ENCODE measurements at regions not wholly inside any gene's neighbourhood (a gene's known extent, or its start where the extent isn't known, plus 50 kb on each side); places are given as distances from the start of the nearest gene placed in this dataset.

- H3K4me3 Mint-ChIP-seq, result no peak overlapping the region
- H3K27me3 Mint-ChIP-seq (ENCODE audit: low read depth), result peaks cover 11% of the 10 kb centered on the region
- H3K4me1 Mint-ChIP-seq (ENCODE audit: low read depth), result no peaks in the 10 kb centered on the region
- no peaks in the 10 kb centered on the region for H3K9me3 Mint-ChIP-seq
- intact Hi-C loops (cut with micrococcal nuclease), result no loop called here
- H3K27ac Mint-ChIP-seq, result no peak overlapping the region
- no peaks in the 10 kb centered on the region for H3K36me3 Mint-ChIP-seq (ENCODE audit: low read depth)
- CTCF ChIA-PET, result interaction anchor here (0.6 kb wide), 1 partner anchor 611 kb away, joined by 3 read pairs; no protein-coding TSS in a partner anchor
- no peak for DNase-seq
Observed at GRCh38 chr5:174229068-174229467, 183.6 kb downstream of the NSG2 start.

- no peaks in the 10 kb centered on the region for H3K36me3 Mint-ChIP-seq (ENCODE audit: low read depth)
- H3K4me3 Mint-ChIP-seq, result no peak overlapping the region
- H3K4me1 Mint-ChIP-seq (ENCODE audit: low read depth), result no peaks in the 10 kb centered on the region
- no peak overlapping the region for H3K27ac Mint-ChIP-seq
- H3K9me3 Mint-ChIP-seq, result no peaks in the 10 kb centered on the region
- DNase-seq, result no peak
- CTCF ChIA-PET, result interaction anchor here (0.6 kb wide), 1 partner anchor 610 kb away, joined by 3 read pairs; no protein-coding TSS in a partner anchor
- intact Hi-C loops (cut with micrococcal nuclease), result no loop called here
- H3K27me3 Mint-ChIP-seq (ENCODE audit: low read depth), result peaks cover 11% of the 10 kb centered on the region
Observed at GRCh38 chr5:174229514-174230370, 184.2 kb downstream of the NSG2 start.

GRCh38 chr5:174231956-174232487 is 186.5 kb downstream of the NSG2 start:
- DNase-seq, result no peak
- Mint-ChIP-seq H3K4me1 (ENCODE audit: low read depth) (no peaks in the 10 kb centered on the region), H3K27ac (no peak overlapping the region), H3K4me3 (no peak overlapping the region), H3K36me3 (ENCODE audit: low read depth) (no peaks in the 10 kb centered on the region), H3K27me3 (ENCODE audit: low read depth) (peaks cover 13% of the 10 kb centered on the region), H3K9me3 (no peaks in the 10 kb centered on the region)
- intact Hi-C loops (cut with micrococcal nuclease), result no loop called here
- CTCF ChIA-PET, result no interaction called here

GRCh38 chr5:174234388-174234787 is 188.9 kb downstream of the NSG2 start:
- no peaks in the 10 kb centered on the region for H3K9me3 Mint-ChIP-seq
- CTCF ChIA-PET, result no interaction called here
- no peak for DNase-seq
- no peak overlapping the region for H3K27ac Mint-ChIP-seq
- no peaks in the 10 kb centered on the region for H3K36me3 Mint-ChIP-seq (ENCODE audit: low read depth)
- intact Hi-C loops (cut with micrococcal nuclease), result no loop called here
- no peaks in the 10 kb centered on the region for H3K4me1 Mint-ChIP-seq (ENCODE audit: low read depth)
- H3K4me3 Mint-ChIP-seq, result no peak overlapping the region
- peaks cover 12% of the 10 kb centered on the region for H3K27me3 Mint-ChIP-seq (ENCODE audit: low read depth)

- CTCF ChIA-PET, result no interaction called here
- Mint-ChIP-seq H3K4me1 (ENCODE audit: low read depth) (no peaks in the 10 kb centered on the region), H3K4me3 (no peak overlapping the region), H3K9me3 (no peaks in the 10 kb centered on the region), H3K36me3 (ENCODE audit: low read depth) (no peaks in the 10 kb centered on the region), H3K27ac (no peak overlapping the region), H3K27me3 (ENCODE audit: low read depth) (peaks cover 9% of the 10 kb centered on the region)
- no peak for DNase-seq
- intact Hi-C loops (cut with micrococcal nuclease), result no loop called here
Observed at GRCh38 chr5:174235221-174236011, 189.9 kb downstream of the NSG2 start.

GRCh38 chr5:174236070-174236469 is 190.6 kb downstream of the NSG2 start:
- Mint-ChIP-seq H3K36me3 (ENCODE audit: low read depth) (no peaks in the 10 kb centered on the region), H3K4me3 (no peak overlapping the region)

GRCh38 chr5:174239718-174240117 is 194.2 kb downstream of the NSG2 start:
- intact Hi-C loops (cut with micrococcal nuclease), result no loop called here
- H3K27ac Mint-ChIP-seq, result no peak overlapping the region
- H3K36me3 Mint-ChIP-seq (ENCODE audit: low read depth), result no peaks in the 10 kb centered on the region
- H3K27me3 Mint-ChIP-seq (ENCODE audit: low read depth), result peaks cover 17% of the 10 kb centered on the region
- CTCF ChIA-PET, result no interaction called here
- H3K4me1 Mint-ChIP-seq (ENCODE audit: low read depth), result no peaks in the 10 kb centered on the region
- DNase-seq, result no peak
- H3K9me3 Mint-ChIP-seq, result no peaks in the 10 kb centered on the region
- no peak overlapping the region for H3K4me3 Mint-ChIP-seq

More at GRCh38 chr5:174236070-174236469, 190.6 kb downstream of the NSG2 start:
- Mint-ChIP-seq H3K4me1 (ENCODE audit: low read depth) (no peaks in the 10 kb centered on the region), H3K9me3 (no peaks in the 10 kb centered on the region), H3K27ac (no peak overlapping the region), H3K27me3 (ENCODE audit: low read depth) (peaks cover 9% of the 10 kb centered on the region)
- intact Hi-C loops (cut with micrococcal nuclease), result no loop called here
- DNase-seq, result no peak
- CTCF ChIA-PET, result interaction anchor here (0.6 kb wide), 1 partner anchor 674 kb away, joined by 5 read pairs; no protein-coding TSS in a partner anchor

GRCh38 chr5:174242573-174242972 is 197.1 kb downstream of the NSG2 start:
- Mint-ChIP-seq H3K9me3 (no peaks in the 10 kb centered on the region), H3K4me3 (no peak overlapping the region), H3K4me1 (ENCODE audit: low read depth) (no peaks in the 10 kb centered on the region), H3K27me3 (ENCODE audit: low read depth) (peaks cover 15% of the 10 kb centered on the region), H3K36me3 (ENCODE audit: low read depth) (no peaks in the 10 kb centered on the region), H3K27ac (no peak overlapping the region)
- DNase-seq, result no peak
- intact Hi-C loops (cut with micrococcal nuclease), result no loop called here
- CTCF ChIA-PET, result no interaction called here

- H3K27ac Mint-ChIP-seq, result no peak overlapping the region
- no peak overlapping the region for H3K4me3 Mint-ChIP-seq
- DNase-seq, result no peak
- peaks cover 15% of the 10 kb centered on the region for H3K27me3 Mint-ChIP-seq (ENCODE audit: low read depth)
- no peaks in the 10 kb centered on the region for H3K36me3 Mint-ChIP-seq (ENCODE audit: low read depth)
- H3K9me3 Mint-ChIP-seq, result no peaks in the 10 kb centered on the region
- H3K4me1 Mint-ChIP-seq (ENCODE audit: low read depth), result no peaks in the 10 kb centered on the region
- CTCF ChIA-PET, result no interaction called here
- intact Hi-C loops (cut with micrococcal nuclease), result no loop called here
Observed at GRCh38 chr5:174243904-174244303, 198.4 kb downstream of the NSG2 start.

- Mint-ChIP-seq H3K4me1 (ENCODE audit: low read depth) (no peaks in the 10 kb centered on the region), H3K36me3 (ENCODE audit: low read depth) (no peaks in the 10 kb centered on the region), H3K9me3 (no peaks in the 10 kb centered on the region), H3K27me3 (ENCODE audit: low read depth) (peaks cover 13% of the 10 kb centered on the region), H3K4me3 (no peak overlapping the region), H3K27ac (no peak overlapping the region)
- no peak for DNase-seq
- intact Hi-C loops (cut with micrococcal nuclease), result no loop called here
- CTCF ChIA-PET, result no interaction called here
Observed at GRCh38 chr5:174245516-174246075, 200.1 kb downstream of the NSG2 start.

- no peaks in the 10 kb centered on the region for H3K4me1 Mint-ChIP-seq (ENCODE audit: low read depth)
- no peak for DNase-seq
- H3K9me3 Mint-ChIP-seq, result no peaks in the 10 kb centered on the region
- no peaks in the 10 kb centered on the region for H3K36me3 Mint-ChIP-seq (ENCODE audit: low read depth)
- H3K27me3 Mint-ChIP-seq (ENCODE audit: low read depth), result peaks cover 13% of the 10 kb centered on the region
- CTCF ChIA-PET, result no interaction called here
- no peak overlapping the region for H3K4me3 Mint-ChIP-seq
- intact Hi-C loops (cut with micrococcal nuclease), result no loop called here
- H3K27ac Mint-ChIP-seq, result no peak overlapping the region
Observed at GRCh38 chr5:174246743-174247142, 201.2 kb downstream of the NSG2 start.

GRCh38 chr5:174247301-174247700 is 201.8 kb downstream of the NSG2 start:
- Mint-ChIP-seq H3K4me1 (ENCODE audit: low read depth) (no peaks in the 10 kb centered on the region), H3K4me3 (no peak overlapping the region), H3K9me3 (no peaks in the 10 kb centered on the region), H3K27ac (no peak overlapping the region), H3K27me3 (ENCODE audit: low read depth) (peaks cover 13% of the 10 kb centered on the region), H3K36me3 (ENCODE audit: low read depth) (no peaks in the 10 kb centered on the region)
- CTCF ChIA-PET, result no interaction called here
- DNase-seq, result no peak
- intact Hi-C loops (cut with micrococcal nuclease), result no loop called here
